GM18868 (cell line): ENCODE measurements at regions not wholly inside any gene's neighbourhood (a gene's known extent, or its start where the extent isn't known, plus 50 kb on each side); places are given as distances from the start of the nearest gene placed in this dataset.
"Not testable (repeated sequence)": the region's sequence is repeated elsewhere in the genome, so short reads cannot be mapped to it uniquely, and the experiment has no call there.

Experiments
- ATAC-seq: cut with Tn5 transposase; IDR thresholded peaks from one replicate; pipeline ENCODE4 v1.9.1; 2021; ENCODE audit warnings: mild to moderate bottlenecking, moderate library complexity; ENCODE audit not compliant: unreplicated experiment

GRCh38 chr21:14009238-14009981 is 201.3 kb downstream of the LIPI start:
- not testable (repeated sequence) for ATAC-seq

- ATAC-seq: not testable (repeated sequence)
These were observed 202.3 kb downstream of the LIPI start for GRCh38 chr21:14008436-14008835.

GRCh38 chr21:14008006-14008405 is 202.7 kb downstream of the LIPI start:
- not testable (repeated sequence) for ATAC-seq

GRCh38 chr21:14006144-14006543 is 204.6 kb downstream of the LIPI start:
- not testable (repeated sequence) for ATAC-seq

GRCh38 chr21:13986996-13987958 is 223.5 kb downstream of the LIPI start:
- not testable (repeated sequence) for ATAC-seq

GRCh38 chr21:13985865-13986863 is 224.6 kb downstream of the LIPI start:
- ATAC-seq: not testable (repeated sequence)

- ATAC-seq: not testable (repeated sequence)
These were observed 225.5 kb downstream of the LIPI start for GRCh38 chr21:13985137-13985864.

- not testable (repeated sequence) for ATAC-seq
These were observed 226.0 kb downstream of the LIPI start for GRCh38 chr21:13984728-13985127.

GRCh38 chr21:13981176-13982087 is 229.3 kb downstream of the LIPI start:
- not testable (repeated sequence) for ATAC-seq

- peak; percentile 95 for ATAC-seq
These were observed 230.6 kb downstream of the LIPI start for GRCh38 chr21:13980115-13980662.

- peak; percentile 12 for ATAC-seq
These were observed 231.1 kb downstream of the LIPI start for GRCh38 chr21:13979608-13980007.

GRCh38 chr21:13974582-13974981 is 236.2 kb downstream of the LIPI start:
- not testable (repeated sequence) for ATAC-seq

GRCh38 chr21:13969853-13970252 is 240.9 kb downstream of the LIPI start:
- not testable (repeated sequence) for ATAC-seq

- ATAC-seq: not testable (repeated sequence)
These were observed 241.8 kb downstream of the LIPI start for GRCh38 chr21:13969002-13969401.

GRCh38 chr21:13963259-13963658 is 247.5 kb downstream of the LIPI start:
- not testable (repeated sequence) for ATAC-seq

- ATAC-seq: no peak
These were observed 273.5 kb downstream of the LIPI start for GRCh38 chr21:13937236-13937635.

GRCh38 chr21:13936033-13936937 is 274.5 kb downstream of the LIPI start:
- ATAC-seq: not testable (repeated sequence)
